ENCODE measurements at regions not wholly inside any gene's neighbourhood (a gene's known extent, or its start where the extent isn't known, plus 50 kb on each side); places are given as distances from the start of the nearest gene placed in this dataset.

DNA sequence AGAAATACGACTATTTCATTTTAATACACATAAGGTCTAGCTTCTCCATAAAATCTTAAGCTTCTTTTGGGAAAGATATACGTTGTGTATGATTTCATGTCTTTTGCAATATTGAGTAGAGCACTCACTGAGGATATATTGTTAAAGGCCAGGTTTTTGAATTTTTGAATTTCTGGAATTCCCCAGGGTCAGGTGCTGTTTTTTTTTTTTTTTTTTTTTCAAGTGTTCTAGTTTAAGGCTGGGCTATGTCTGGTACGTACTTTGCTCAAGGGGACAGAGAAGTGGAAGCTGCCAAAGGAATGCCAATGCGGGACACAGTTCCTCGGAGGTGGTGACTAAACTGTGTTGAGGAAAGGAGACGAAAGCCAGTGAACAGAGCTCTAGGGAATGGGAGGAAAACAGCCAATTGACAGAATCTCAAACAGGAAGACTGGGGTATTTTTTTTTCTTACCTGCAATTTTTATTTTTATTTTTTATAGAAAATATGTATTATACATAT is 510.5 kb upstream of the CBLB start:
- TF ChIP-seq CTCF (IDR thresholded peaks at IDR 0.05 in 4 of 5, conservative IDR thresholded peaks at IDR 0.05 in 1 of 5) = no peak
- no peak for TF ChIP-seq POLR2A (IDR thresholded peaks at IDR 0.05)
- peaks cover 0 to 3% of the 10 kb centered on the region in 2 donors for H3K4me1 ChIP-seq
- intact Hi-C loops (cut with DNase I; ENCODE audit: low total_unique reads) = no loop called here
- ATAC-seq (no peak), DNase-seq (no peak)
- no peaks in the 10 kb centered on the region for H3K36me3 ChIP-seq
- no peaks in the 10 kb centered on the region for H3K9me3 ChIP-seq
- in situ Hi-C loops (cut with MboI; ENCODE audit: low sequenced_read_pairs in 4 of 4) = no loop called here
- H3K27ac ChIP-seq = no peak overlapping the region
- H3K27me3 ChIP-seq = no peaks in the 10 kb centered on the region
- H3K4me3 ChIP-seq = no peak overlapping the region

GRCh38 chr3:106380232-106380631 is 511.4 kb upstream of the CBLB start:
- H3K36me3 ChIP-seq = no peaks in the 10 kb centered on the region
- in situ Hi-C loops (cut with MboI; ENCODE audit: low sequenced_read_pairs in 4 of 4) (no loop called here), intact Hi-C loops (cut with DNase I; ENCODE audit: low total_unique reads) (no loop called here)
- H3K9me3 ChIP-seq = no peaks in the 10 kb centered on the region
- H3K27me3 ChIP-seq = no peaks in the 10 kb centered on the region
- TF ChIP-seq CTCF (IDR thresholded peaks at IDR 0.05 in 4 of 5, conservative IDR thresholded peaks at IDR 0.05 in 1 of 5) (no peak), POLR2A (IDR thresholded peaks at IDR 0.05) (no peak)
- ATAC-seq (no peak), DNase-seq (no peak)
- no peak overlapping the region for H3K4me3 ChIP-seq
- H3K27ac ChIP-seq = no peak overlapping the region
- peaks cover 0 to 3% of the 10 kb centered on the region in 2 donors for H3K4me1 ChIP-seq

DNA sequence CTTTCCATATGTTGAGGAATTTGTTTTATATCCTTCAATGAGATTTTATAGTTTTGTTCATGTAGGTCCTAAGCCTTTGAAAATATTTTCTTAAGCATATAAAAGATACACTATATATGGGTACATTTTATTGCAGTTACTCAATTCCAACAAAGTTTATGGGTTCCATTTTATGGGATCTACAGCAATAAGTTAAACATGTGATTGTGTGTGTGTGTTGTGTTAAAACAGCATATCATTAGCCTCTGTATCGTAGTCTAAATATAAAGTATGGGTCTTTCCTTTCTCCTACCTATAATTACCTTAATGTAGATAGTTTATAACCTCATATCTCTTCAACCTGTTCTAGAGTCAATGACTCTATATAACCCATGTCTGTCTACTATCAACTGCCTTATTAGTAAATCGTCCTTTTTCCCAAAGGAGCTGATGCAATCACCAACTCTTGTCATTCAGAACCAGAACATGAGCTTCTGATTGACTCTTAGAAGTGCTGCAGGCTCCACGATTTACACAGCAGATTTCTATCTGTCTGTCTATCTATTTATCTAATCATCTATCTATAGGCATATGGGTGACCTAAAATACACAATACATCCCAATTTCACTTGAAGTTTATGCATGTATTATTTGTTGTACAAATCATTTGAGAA is 512.6 kb upstream of the CBLB start:
- H3K36me3 ChIP-seq = no peaks in the 10 kb centered on the region
- no peak for DNase-seq
- intact Hi-C loops (cut with DNase I; ENCODE audit: low total_unique reads) = no loop called here
- no peaks in the 10 kb centered on the region for H3K27me3 ChIP-seq
- no peak overlapping the region for H3K27ac ChIP-seq
- no peak overlapping the region for H3K4me3 ChIP-seq
- TF ChIP-seq CTCF (IDR thresholded peaks at IDR 0.05 in 4 of 5, conservative IDR thresholded peaks at IDR 0.05 in 1 of 5) (no peak), POLR2A (IDR thresholded peaks at IDR 0.05) (no peak)
- H3K9me3 ChIP-seq = no peaks in the 10 kb centered on the region
- no peak for ATAC-seq
- in situ Hi-C loops (cut with MboI; ENCODE audit: low sequenced_read_pairs in 4 of 4) = no loop called here
- peaks cover 0 to 3% of the 10 kb centered on the region in 2 donors for H3K4me1 ChIP-seq

DNA sequence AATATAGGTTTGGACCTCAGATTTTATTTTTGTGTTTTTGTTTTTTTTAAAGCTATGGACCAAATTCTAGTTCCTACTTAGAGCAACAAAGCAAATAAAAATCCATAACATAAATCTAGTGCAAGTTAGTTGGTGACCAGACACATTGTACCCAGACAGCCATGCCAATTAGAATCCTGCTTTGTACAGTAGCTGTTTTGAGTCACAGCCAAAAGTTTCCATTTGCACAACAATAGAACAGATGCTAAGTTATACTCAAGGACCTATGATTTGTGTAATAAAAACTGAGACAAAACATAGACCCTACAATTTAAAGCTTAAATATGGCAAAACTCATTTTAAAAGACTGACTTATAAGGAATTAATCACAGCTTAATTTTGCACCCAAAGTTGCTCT is 513.1 kb upstream of the CBLB start:
- no peak for ATAC-seq
- TF ChIP-seq POLR2A (IDR thresholded peaks at IDR 0.05) (no peak), CTCF (IDR thresholded peaks at IDR 0.05 in 4 of 5, conservative IDR thresholded peaks at IDR 0.05 in 1 of 5) (no peak)
- DNase-seq = no peak
- in situ Hi-C loops (cut with MboI; ENCODE audit: low sequenced_read_pairs in 4 of 4) (no loop called here), intact Hi-C loops (cut with DNase I; ENCODE audit: low total_unique reads) (no loop called here)
- no peak overlapping the region for H3K4me3 ChIP-seq
- no peaks in the 10 kb centered on the region for H3K36me3 ChIP-seq
- no peak overlapping the region for H3K27ac ChIP-seq
- H3K27me3 ChIP-seq = no peaks in the 10 kb centered on the region
- peaks cover 0 to 3% of the 10 kb centered on the region in 2 donors for H3K4me1 ChIP-seq
- no peaks in the 10 kb centered on the region for H3K9me3 ChIP-seq

- DNase-seq = no peak
- H3K27ac ChIP-seq = no peak overlapping the region
- H3K36me3 ChIP-seq = no peaks in the 10 kb centered on the region
- in situ Hi-C loops (cut with MboI; ENCODE audit: low sequenced_read_pairs in 4 of 4) = no loop called here
- ATAC-seq = no peak
- no peak overlapping the region for H3K4me3 ChIP-seq
- no peaks in the 10 kb centered on the region for H3K9me3 ChIP-seq
- no peaks in the 10 kb centered on the region for H3K4me1 ChIP-seq
- intact Hi-C loops (cut with DNase I; ENCODE audit: low total_unique reads) = no loop called here
- no peaks in the 10 kb centered on the region for H3K27me3 ChIP-seq
- no peak for TF ChIP-seq CTCF (IDR thresholded peaks at IDR 0.05 in 4 of 5, conservative IDR thresholded peaks at IDR 0.05 in 1 of 5)
Measured at GRCh38 chr3:106386050-106386449, 517.2 kb upstream of the CBLB start.
